HepG2 (cell line): ENCODE measurements at regions not wholly inside any gene's neighbourhood (a gene's known extent, or its start where the extent isn't known, plus 50 kb on each side); places are given as distances from the start of the nearest gene placed in this dataset.

Experiments used
- ATAC-seq: fragments of 200-7000 bp; cut with Tn5 transposase; 3 replicates; pipeline ENCODE4 v1.9.1; 2020; ENCODE audit warnings: mild to moderate bottlenecking, moderate library complexity
- BruUV-seq: library from RNA; stranded (reverse); fragments of 400-500 nt; replicated peaks from 2 replicates; lab custom pipeline; 2021; lab: Mats Ljungman, UMichigan
- CTCF ChIA-PET: fragments of 300-600 bp; formaldehyde crosslinking; extraction: SDS; loops from one replicate; lab custom pipeline; 2021; ENCODE audit warnings: low total read pairs, inconsistent platforms, low intra/inter-chr PET ratio; lab: Yijun Ruan, JAX
- POLR2A ChIA-PET: fragments of 350-600 bp; sonication (Branson Sonifier 250); formaldehyde crosslinking; loops from one replicate; lab custom pipeline; 2020; ENCODE audit warnings: antibody characterized with exemption, inconsistent platforms; lab: Yijun Ruan, JAX
- DNase-seq: peaks from one replicate; pipeline ENCODE4 v3.0.0-alpha.2; 2015; ENCODE audit warnings: low spot score
- FAIRE-seq: peaks from 3 replicates; lab custom pipeline; 2011; peaks lifted over from hg19 to GRCh38; lab: Jason Lieb, UNC
- H2AFZ ChIP-seq: one replicate; pipeline ENCODE4 v1.6.1; 2011; ENCODE audit warnings: low read length, inconsistent platforms
- H3K27ac ChIP-seq: fragments of 300-600 bp; 3 replicates; pipeline ENCODE4 v1.8.0; 2011; ENCODE audit warnings: mixed run types, mild to moderate bottlenecking, mixed read lengths, low read length, inconsistent platforms; ENCODE audit not compliant: insufficient read depth; ENCODE audit errors: extremely low read length
- H3K27me3 ChIP-seq, 2 experiments: fragments of 200-600 bp in 1 of 2; 2 replicates in 1 of 2; 3 replicates in 1 of 2; pipeline versions ENCODE4 v1.6.0 to v1.8.0; 2011; ENCODE audit warnings: low read length in 2 of 2, mild to moderate bottlenecking in 2 of 2, moderate library complexity in 2 of 2, inconsistent platforms in 1 of 2; ENCODE audit not compliant: insufficient read depth in 2 of 2, control insufficient read depth in 1 of 2
- H3K36me3 ChIP-seq, 2 experiments: fragments of 200-600 bp in 1 of 2; replicated peaks in 1 of 2; 2 replicates in 1 of 2; 3 replicates in 1 of 2; pipeline versions ENCODE4 v1.5.1 to v1.8.0; 2011; ENCODE audit warnings: low read length in 2 of 2, inconsistent platforms in 1 of 2; ENCODE audit not compliant: insufficient read depth in 2 of 2, control insufficient read depth in 1 of 2
- H3K4me1 ChIP-seq: 2 replicates; pipeline ENCODE4 v1.5.1; 2012; ENCODE audit warnings: low read length, inconsistent platforms; ENCODE audit not compliant: insufficient read depth
- H3K4me2 ChIP-seq: 2 replicates; pipeline ENCODE4 v1.6.0; 2011; ENCODE audit warnings: low read depth, low read length, inconsistent platforms
- H3K4me3 ChIP-seq, 3 experiments: fragments of 200-600 bp in 1 of 3; sonication (generic), shearing (Covaris generic) in 1 of 3; replicated peaks in 1 of 3; 2 replicates each; pipeline ENCODE4 v1.5.1; 2011 to 2016; ENCODE audit warnings: low read length in 3 of 3, inconsistent platforms in 2 of 3, low read depth in 2 of 3, mild to moderate bottlenecking in 2 of 3, control low read depth in 1 of 3, mixed read lengths in 1 of 3; ENCODE audit not compliant: insufficient read depth in 1 of 3
- H3K79me2 ChIP-seq: one replicate; pipeline ENCODE4 v1.6.1; 2011; ENCODE audit warnings: low read length, inconsistent platforms; ENCODE audit not compliant: insufficient read depth
- H3K9ac ChIP-seq: 2 replicates; pipeline ENCODE4 v1.6.0; 2011; ENCODE audit warnings: mild to moderate bottlenecking, low read depth, low read length, inconsistent platforms; ENCODE audit not compliant: insufficient read depth
- H3K9me3 ChIP-seq: 2 replicates; pipeline ENCODE4 v1.5.1; 2012; ENCODE audit warnings: mild to moderate bottlenecking, low read length
- H4K20me1 ChIP-seq: 2 replicates; pipeline ENCODE4 v1.6.0; 2011; ENCODE audit warnings: inconsistent platforms, mild to moderate bottlenecking, low read length, moderate library complexity; ENCODE audit not compliant: insufficient read depth
- ATAD3A ChIP-seq: sonication (generic); formaldehyde crosslinking; IDR thresholded peaks from 2 replicates; pipeline ENCODE4 v1.4.0; 2020; ENCODE audit warnings: missing genetic modification reagents
- CREB3 ChIP-seq: sonication (generic); formaldehyde crosslinking; IDR thresholded peaks from 2 replicates; pipeline ENCODE4 v1.5.0; 2020; ENCODE audit warnings: missing genetic modification reagents
- E2F2 ChIP-seq: sonication (generic); formaldehyde crosslinking; IDR thresholded peaks from 2 replicates; pipeline ENCODE4 v1.4.0; 2020; ENCODE audit warnings: missing genetic modification reagents, borderline replicate concordance
- EEA1 ChIP-seq: sonication (generic); formaldehyde crosslinking; IDR thresholded peaks from 2 replicates; pipeline ENCODE4 v1.5.1; 2020; ENCODE audit warnings: mild to moderate bottlenecking, missing genetic modification reagents, borderline replicate concordance
- KMT2A ChIP-seq: sonication (generic); formaldehyde crosslinking; IDR thresholded peaks from 2 replicates; pipeline ENCODE4 v1.4.0; 2020; ENCODE audit warnings: missing genetic modification reagents
- MAFG ChIP-seq: sonication (generic); formaldehyde crosslinking; IDR thresholded peaks from 2 replicates; pipeline ENCODE4 v1.5.1; 2020; ENCODE audit warnings: mild to moderate bottlenecking, missing genetic modification reagents
- MBNL3 ChIP-seq: fragments of 250-450 bp; sonication (Bioruptor Pico); conservative IDR thresholded peaks from 2 replicates; pipeline ENCODE4 v1.8.0; 2022; ENCODE audit warnings: mild to moderate bottlenecking, inconsistent platforms
- MEF2D ChIP-seq: sonication (generic); formaldehyde crosslinking; IDR thresholded peaks from 2 replicates; pipeline ENCODE4 v1.5.1; 2020; ENCODE audit warnings: mild to moderate bottlenecking, missing genetic modification reagents
- MXD1 ChIP-seq: sonication (generic); formaldehyde crosslinking; IDR thresholded peaks from 2 replicates; pipeline ENCODE4 v1.4.0; 2020; ENCODE audit warnings: mild to moderate bottlenecking, missing genetic modification reagents
- NCOR1 ChIP-seq: fragments of 200-600 bp; sonication (generic); IDR thresholded peaks from 2 replicates; pipeline ENCODE4 v1.7.0; 2017; ENCODE audit warnings: antibody characterized with exemption, low read length, borderline replicate concordance
- NFE2L2 ChIP-seq: fragments of 150-350 bp; IDR thresholded peaks from 2 replicates; pipeline ENCODE4 v1.6.1; 2014; ENCODE audit warnings: low read length
- PHF21A ChIP-seq: sonication (generic); formaldehyde crosslinking; IDR thresholded peaks from 2 replicates; pipeline ENCODE4 v1.5.0; 2020; ENCODE audit warnings: mild to moderate bottlenecking, missing genetic modification reagents
- TBX3 ChIP-seq: fragments of 450-650 bp; IDR thresholded peaks from 2 replicates; pipeline ENCODE4 v1.6.1; 2017; ENCODE audit warnings: antibody characterized with exemption, mild to moderate bottlenecking, inconsistent platforms, borderline replicate concordance
- TRIM22 ChIP-seq: fragments of 450-650 bp; IDR thresholded peaks from 2 replicates; pipeline ENCODE4 v1.6.1; 2017
- ZBTB25 ChIP-seq: IDR thresholded peaks from 2 replicates; pipeline ENCODE4 v1.6.1; 2018; ENCODE audit warnings: missing genetic modification reagents
- ZNF432 ChIP-seq: sonication (generic); formaldehyde crosslinking; IDR thresholded peaks from 2 replicates; pipeline ENCODE4 v1.5.0; 2020; ENCODE audit warnings: missing genetic modification reagents, mild to moderate bottlenecking, borderline replicate concordance
- ZNF441 ChIP-seq: sonication (generic); formaldehyde crosslinking; IDR thresholded peaks from 2 replicates; pipeline ENCODE4 v1.7.0; 2021; ENCODE audit warnings: missing genetic modification reagents, borderline replicate concordance
- ZNF552 ChIP-seq: sonication (generic); formaldehyde crosslinking; IDR thresholded peaks from 2 replicates; pipeline ENCODE4 v1.9.0; 2022; ENCODE audit warnings: missing genetic modification reagents, mild to moderate bottlenecking, borderline replicate concordance
- ZNF737 ChIP-seq: sonication (generic); formaldehyde crosslinking; IDR thresholded peaks from 2 replicates; pipeline ENCODE4 v1.5.0; 2020; ENCODE audit warnings: missing genetic modification reagents, mild to moderate bottlenecking, borderline replicate concordance
- WGBS: methylation state at CpG from one replicate; pipeline ENCODE4 v1.1.6; 2017; ENCODE audit warnings: low lambda C conversion rate; 5-methylcytosine and 5-hydroxymethylcytosine counted together
- in situ Hi-C: cut with HindIII; loops from 2 replicates; pipeline ENCODE4 v1.10.0; 2017; ENCODE audit warnings: low pct_unique_long_range_greater_than_20kb; ENCODE audit not compliant: extremely low pct_ligation_motif_present
- intact Hi-C: fragments of 100-400 bp; cut with micrococcal nuclease; formaldehyde crosslinking; loops from one replicate; pipeline ENCODE4 v1.10.0; 2022; ENCODE audit not compliant: unreplicated experiment

GRCh38 chr10:54940418-54940817, 139.4 kb upstream of the PCDH15 start:
- TF ChIP-seq MEF2D (CRISPR knock-in tag) (no peak), TRIM22 (no peak), EEA1 (CRISPR knock-in tag) (no peak), MAFG (CRISPR knock-in tag) (no peak), E2F2 (CRISPR knock-in tag) (no peak), ZNF432 (CRISPR knock-in tag) (no peak), ZNF441 (no peak), NFE2L2 (no peak), KMT2A (CRISPR knock-in tag) (no peak), ZNF737 (CRISPR knock-in tag) (no peak), ZNF552 (no peak), CREB3 (no peak), MXD1 (CRISPR knock-in tag) (no peak), NCOR1 (no peak), MBNL3 (CRISPR knock-in tag) (no peak), ZBTB25 (no peak), ATAD3A (CRISPR knock-in tag) (no peak), TBX3 (no peak), PHF21A (CRISPR knock-in tag) (no peak)
- H3K9ac ChIP-seq: no peak overlapping the region
- POLR2A ChIA-PET: no interaction called here
- DNase-seq: no peak
- H3K36me3 ChIP-seq: no peaks in the 10 kb centered on the region
- H3K4me1 ChIP-seq: no peaks in the 10 kb centered on the region
- CTCF ChIA-PET: no interaction called here
- FAIRE-seq: no peak
- H3K9me3 ChIP-seq: no peaks in the 10 kb centered on the region
- no peak overlapping the region for H3K4me3 ChIP-seq
- no peak overlapping the region for H2AFZ ChIP-seq
- ATAC-seq: no peak
- 69% methylated on average over 2 of the region's 2 CpGs for WGBS
- no peaks in the 10 kb centered on the region for H4K20me1 ChIP-seq
- no peak overlapping the region for H3K4me2 ChIP-seq
- no peaks in the 10 kb centered on the region for H3K79me2 ChIP-seq
- no peak overlapping the region for H3K27ac ChIP-seq
- in situ Hi-C loops: no loop called here
- no TSS peak for BruUV-seq
- intact Hi-C loops: no loop called here
- H3K27me3 ChIP-seq: no peaks in the 10 kb centered on the region
